HL-60/S4 (cell line): ENCODE measurements at regions not wholly inside any gene's neighbourhood (a gene's known extent, or its start where the extent isn't known, plus 50 kb on each side); places are given as distances from the start of the nearest gene placed in this dataset.

Experiments used
- in situ Hi-C: fragments of 300-500 bp; cut with MboI; formaldehyde crosslinking; loops from 2 replicates; pipeline ENCODE4 v1.14.3; 2022; ENCODE audit warnings: low sequenced_read_pairs

GRCh38 chr6:19028201-19028600 is 641.1 kb downstream of the RNF144B start:
- in situ Hi-C loops, result no loop called here

- in situ Hi-C loops, result no loop called here
These were observed 645.6 kb downstream of the RNF144B start for GRCh38 chr6:19032591-19033295.

DNA sequence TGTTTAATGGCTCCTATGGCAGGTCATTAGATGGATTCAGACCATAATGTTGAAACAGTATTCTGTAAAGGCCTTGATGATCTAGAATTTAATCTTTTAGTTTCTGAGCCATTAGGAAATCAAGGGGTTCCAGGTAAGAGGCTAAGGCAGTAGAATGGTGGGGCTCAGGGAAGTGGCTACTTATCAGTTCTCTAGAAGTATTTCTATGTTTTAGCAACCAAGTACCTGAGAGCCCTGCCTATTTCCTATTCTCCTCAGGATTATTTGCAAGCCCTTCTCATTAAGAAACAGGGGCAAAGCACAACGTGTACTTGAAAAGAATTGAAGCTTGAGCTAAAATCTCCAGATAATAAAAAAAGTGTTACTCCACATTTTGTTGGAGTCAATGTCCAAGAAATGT is 646.5 kb downstream of the RNF144B start:
- in situ Hi-C loops, result no loop called here

DNA sequence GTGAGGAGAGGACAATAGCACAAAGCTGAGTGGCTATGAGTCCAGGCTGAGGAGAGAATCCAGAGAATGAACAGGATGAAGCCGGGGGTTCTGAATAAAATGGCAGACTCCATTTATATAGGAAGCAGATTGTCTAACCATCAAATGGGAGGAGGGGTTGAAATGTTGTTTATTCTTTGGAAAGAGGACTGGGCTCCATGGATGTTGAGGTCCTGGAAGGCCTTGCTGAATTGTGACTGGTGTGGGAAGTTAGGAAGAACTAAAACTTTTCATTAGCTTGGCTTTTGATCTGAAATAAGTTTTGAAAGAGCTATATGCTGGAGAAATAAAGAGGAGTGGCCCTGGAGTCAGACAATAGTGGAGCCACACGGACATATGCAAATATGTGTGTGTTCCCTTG is 647.8 kb downstream of the RNF144B start:
- in situ Hi-C loops, result no loop called here

DNA sequence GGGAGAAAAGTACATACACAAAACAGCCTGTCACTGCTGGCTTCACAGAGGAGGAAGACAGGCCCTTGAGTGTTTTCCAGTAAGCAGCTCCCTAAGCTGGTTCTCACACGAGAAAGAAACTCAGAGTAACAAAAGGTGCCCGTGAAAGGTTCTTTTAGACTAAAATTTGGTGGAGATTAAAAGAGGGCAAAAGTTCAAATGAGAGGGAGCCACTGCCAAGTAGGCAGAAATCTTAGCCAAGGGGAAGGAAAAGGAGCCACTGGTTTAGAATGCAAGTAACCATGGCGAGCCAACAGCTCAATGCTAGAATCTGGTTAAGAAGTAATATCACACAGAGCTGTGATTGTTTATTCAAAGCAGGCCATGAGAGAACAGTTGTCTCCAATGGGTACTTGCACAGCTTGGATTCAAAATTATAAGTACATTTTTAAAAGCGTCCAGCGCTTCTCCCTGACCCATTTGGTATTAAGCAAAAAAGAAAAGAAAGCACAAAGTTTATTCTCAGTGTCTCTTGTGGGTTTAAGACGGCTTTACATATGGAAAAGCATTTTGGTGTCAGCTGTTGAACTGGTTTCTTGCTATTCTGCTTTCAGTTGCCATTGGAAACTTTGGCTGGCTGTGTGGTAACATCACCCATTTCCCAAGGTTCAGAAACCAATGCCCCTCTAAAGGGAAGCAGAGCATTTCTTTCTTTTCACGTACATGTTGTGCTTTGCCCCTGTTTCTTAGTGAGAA is 648.5 kb downstream of the RNF144B start:
- in situ Hi-C loops, result no loop called here

DNA sequence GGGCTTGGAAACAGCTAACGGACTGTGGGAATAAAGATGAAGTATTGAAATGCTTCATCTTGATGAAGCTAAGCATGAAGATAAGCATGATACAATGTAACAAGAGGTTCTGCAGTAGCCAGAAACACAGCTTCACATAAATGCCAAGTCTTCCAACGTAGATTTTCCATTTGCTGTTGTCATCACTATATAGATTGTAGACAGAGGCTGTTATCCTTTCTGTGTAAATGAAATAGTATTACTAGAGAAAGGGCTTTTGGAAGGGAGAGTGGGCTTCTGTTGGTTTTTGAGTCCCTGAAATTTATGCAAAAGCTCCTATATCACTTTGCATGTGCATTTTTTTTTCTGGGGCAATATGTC is 649.0 kb downstream of the RNF144B start:
- in situ Hi-C loops, result no loop called here

DNA sequence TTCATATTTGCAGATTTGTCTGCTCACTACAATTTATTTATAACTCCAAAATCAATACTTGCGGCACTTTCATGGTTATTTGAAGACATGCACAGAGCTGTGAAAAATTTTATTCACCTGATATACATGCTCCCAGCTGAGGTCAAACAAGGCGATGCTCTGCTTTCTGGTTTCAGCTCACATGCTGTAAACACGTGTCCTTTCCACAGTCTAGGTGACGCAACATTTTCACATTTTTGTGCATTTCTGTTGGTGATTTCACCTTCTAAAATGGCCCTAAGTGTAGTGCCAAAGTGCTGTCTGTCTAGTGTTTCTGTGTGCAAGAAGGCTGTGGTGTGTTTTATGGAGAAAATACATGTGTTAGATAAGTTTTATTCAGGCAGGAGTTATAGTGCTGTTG is 650.5 kb downstream of the RNF144B start:
- in situ Hi-C loops, result no loop called here

DNA sequence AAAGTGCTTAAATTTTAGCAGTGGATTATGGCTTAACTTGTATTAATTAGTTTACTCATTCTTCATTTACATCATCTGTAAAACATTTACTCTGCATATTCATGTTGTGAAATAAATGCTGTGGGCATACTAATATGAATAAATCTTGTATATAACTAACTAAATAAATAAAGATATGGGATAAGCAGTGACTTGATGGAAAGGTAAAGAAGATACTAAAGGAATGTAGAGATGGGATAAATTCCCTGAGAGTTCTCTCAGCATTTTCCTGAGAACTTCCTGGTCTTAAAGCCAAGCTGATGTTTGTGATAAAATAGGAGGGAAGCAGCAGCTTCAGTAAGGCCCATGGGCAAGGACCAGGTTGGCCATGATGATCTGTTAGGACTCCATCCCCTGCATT is 652.1 kb downstream of the RNF144B start:
- in situ Hi-C loops, result no loop called here

DNA sequence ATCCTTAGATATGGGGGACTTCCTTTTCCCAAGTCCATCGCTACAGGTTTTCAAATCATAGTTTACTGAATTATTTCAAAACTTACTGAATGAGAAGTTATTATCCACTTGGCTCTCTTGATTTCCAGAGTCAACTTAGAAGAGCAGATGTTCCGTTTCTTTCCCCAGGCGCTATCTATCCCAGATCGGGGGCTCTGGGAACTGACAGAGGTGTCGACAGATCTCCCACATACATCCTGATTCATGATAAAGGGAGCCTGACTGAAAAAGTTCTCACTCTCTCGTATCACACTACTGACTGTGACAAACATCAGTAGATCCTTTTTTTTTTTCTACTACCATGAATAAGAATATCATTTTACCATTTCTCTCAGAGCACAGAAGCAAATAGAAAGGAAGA is 654.8 kb downstream of the RNF144B start:
- in situ Hi-C loops, result no loop called here

DNA sequence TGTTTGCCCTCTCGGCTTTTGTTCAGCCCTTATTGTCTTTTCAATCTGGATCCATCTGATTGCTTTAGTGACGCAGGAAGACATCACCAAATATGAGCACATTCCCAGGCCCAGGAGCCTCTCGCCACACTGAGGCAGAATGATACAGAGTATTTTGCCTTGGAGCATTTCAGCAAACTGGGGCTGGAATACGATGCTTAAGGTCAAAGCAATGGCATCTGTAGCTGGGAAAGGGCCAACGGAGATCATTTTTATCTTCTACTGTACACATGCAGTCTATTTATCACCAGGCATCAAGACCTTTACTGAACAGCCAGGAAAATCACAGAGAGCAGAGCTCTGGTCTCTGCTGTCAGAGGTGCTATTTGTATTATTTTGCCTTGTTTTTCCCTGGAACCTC is 655.3 kb downstream of the RNF144B start:
- in situ Hi-C loops, result no loop called here

DNA sequence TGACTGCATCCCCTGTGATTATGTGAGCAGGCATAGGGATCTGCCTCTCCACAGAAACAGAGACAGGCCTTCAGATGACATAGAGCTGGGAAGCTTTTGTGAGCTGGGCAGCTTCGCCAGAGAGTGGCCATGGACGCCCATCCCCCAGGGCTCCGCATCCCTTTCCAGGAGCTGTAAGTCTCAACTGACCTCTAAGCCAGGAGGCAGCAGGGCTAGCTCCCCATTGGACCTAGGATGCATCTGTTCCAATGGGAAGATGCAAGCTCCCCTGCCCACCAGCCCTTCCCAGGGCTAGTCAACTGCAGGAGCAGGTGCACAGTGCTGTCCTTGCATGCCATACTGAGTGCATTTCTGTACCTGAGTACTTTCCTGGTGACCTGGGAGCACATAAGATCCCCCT is 663.6 kb downstream of the RNF144B start:
- in situ Hi-C loops, result no loop called here

- in situ Hi-C loops, result no loop called here
These were observed 665.1 kb downstream of the RNF144B start for GRCh38 chr6:19052219-19052618.

- in situ Hi-C loops, result no loop called here
These were observed 672.0 kb downstream of the RNF144B start for GRCh38 chr6:19059102-19059501.

- in situ Hi-C loops, result no loop called here
These were observed 680.0 kb downstream of the RNF144B start for GRCh38 chr6:19067165-19067564.

DNA sequence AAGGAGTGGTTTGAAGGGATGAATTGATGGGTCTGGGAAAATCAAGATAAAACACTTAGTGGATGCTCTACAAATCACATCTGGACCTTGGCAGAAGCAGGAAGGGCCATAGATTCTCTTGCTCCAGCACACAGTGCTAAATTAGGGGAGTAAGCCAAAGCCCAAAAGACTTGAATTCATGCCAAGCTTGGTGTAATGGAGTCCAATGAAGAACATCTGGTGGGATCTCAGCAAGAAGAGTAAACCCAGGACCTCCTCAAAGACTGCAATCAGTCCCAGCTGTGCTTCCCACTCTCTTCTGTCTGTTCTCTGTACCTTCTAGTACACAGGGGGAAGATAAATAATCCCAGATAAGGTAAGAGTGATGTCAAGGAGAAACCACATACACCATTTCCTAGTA is 683.4 kb downstream of the RNF144B start:
- in situ Hi-C loops, result no loop called here

- in situ Hi-C loops, result no loop called here
These were observed 696.7 kb downstream of the RNF144B start for GRCh38 chr6:19083801-19084200.

DNA sequence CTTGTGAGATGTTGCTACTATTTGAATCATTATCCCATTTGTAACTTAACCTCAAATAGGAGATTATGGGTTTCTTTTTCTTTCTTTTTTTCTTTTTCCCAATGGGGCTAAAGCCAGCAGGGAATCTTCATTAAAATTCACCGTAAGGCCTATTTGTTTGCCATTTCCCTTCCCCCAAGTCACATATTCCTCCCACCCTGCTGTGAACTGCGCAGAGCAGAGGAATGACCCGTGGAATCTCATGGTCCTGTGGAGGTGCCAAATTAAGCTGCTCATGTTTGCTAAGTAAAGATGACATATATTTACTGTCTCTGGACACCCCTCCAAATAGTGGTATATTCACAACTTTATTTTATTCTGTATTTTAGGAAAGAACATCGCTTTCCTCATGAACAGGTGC is 699.3 kb downstream of the RNF144B start:
- in situ Hi-C loops, result no loop called here

DNA sequence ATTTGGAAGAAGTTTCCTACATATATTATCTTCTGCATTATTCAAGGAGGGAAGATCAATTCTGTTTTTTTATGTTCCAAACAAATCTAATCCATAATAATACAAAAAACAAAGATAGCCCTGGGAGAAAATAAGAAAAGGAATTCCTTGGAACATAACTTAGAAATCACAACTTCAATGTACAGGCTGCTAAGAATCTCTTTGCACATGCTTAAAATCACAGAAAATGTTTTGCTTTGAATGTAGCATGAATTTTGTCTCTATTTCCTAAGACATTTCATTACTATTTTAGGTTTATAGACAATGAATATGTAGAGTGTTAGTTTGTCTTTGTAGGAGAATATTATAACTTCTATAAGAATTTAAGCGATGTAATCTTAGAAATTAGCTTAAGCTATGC is 700.1 kb downstream of the RNF144B start:
- in situ Hi-C loops, result no loop called here

GRCh38 chr6:19087897-19088296 is 700.7 kb downstream of the RNF144B start:
- in situ Hi-C loops, result no loop called here

GRCh38 chr6:19100752-19101151 is 713.6 kb downstream of the RNF144B start:
- in situ Hi-C loops, result no loop called here

DNA sequence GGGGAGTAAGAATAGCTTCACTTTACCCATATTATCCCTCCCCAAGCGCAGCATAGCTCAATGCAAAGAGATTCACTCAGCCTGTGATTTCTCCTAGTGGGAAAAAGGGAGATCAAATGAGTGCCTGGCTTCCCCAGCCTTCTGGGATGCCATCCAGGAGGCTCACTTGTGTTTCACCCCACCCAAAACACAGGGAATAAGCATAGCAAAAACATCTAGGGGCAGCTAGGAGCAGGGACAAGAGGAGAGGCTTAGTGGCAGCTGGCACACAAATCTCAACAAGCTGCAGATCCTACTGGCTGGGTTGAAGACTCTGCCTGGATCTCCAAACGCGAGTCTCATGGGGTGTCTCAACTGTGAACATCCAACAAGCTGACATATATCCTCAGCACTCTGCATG is 715.8 kb downstream of the RNF144B start:
- in situ Hi-C loops, result no loop called here

- in situ Hi-C loops, result no loop called here
These were observed 720.3 kb downstream of the RNF144B start for GRCh38 chr6:19107468-19107867.

- in situ Hi-C loops, result no loop called here
These were observed 715.6 kb upstream of the ID4 start for GRCh38 chr6:19121521-19121920.
